ENCODE measurements at regions not wholly inside any gene's neighbourhood (a gene's known extent, or its start where the extent isn't known, plus 50 kb on each side); places are given as distances from the start of the nearest gene placed in this dataset.

DNA sequence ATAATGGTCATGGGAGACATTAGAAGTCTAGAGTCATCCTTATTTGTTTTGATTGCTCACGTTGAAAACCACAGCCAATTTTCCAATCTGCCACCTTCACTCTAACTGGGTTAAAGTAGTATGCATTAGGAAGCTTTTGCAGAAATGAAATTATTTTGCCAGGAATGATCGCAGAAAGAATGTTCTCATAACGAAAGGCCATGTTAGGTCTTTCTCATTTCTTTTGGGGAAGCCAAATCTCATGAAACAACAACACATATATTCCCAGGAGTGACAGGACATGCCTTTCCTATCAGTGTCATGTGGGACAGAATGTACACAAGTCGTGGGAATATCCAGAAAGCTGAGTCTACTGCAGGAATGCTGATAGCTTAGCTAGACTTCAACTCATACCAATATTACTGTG lies 386.3 kb downstream of the AASDHPPT start:
- peak overlapping the region; percentile 24; the same call in 1 of the 2 replicates for H2AFZ ChIP-seq (ENCODE audit: low read length)
- no peaks in the 10 kb centered on the region for H3F3A ChIP-seq (ENCODE audit: low read length, unreplicated experiment)
- POLR2A ChIA-PET (ENCODE audit: unreplicated experiment): no interaction called here
- no peaks in the 10 kb centered on the region for H3K9me3 ChIP-seq (ENCODE audit: low read length)
- CTCF ChIA-PET: no interaction called here
- H3K27ac ChIP-seq (ENCODE audit: low read length): peak overlapping the region; percentile 31
- no peaks in the 10 kb centered on the region for H3K27me3 ChIP-seq (ENCODE audit: low read length)
- H3K9me2 ChIP-seq (replicated peaks; ENCODE audit: low read length): no peaks in the 10 kb centered on the region
- no peaks in the 10 kb centered on the region for H3K36me3 ChIP-seq (ENCODE audit: low read depth, low read length)
- intact Hi-C loops (cut with micrococcal nuclease): no loop called here
- no peaks in the 10 kb centered on the region for H3K79me2 ChIP-seq (ENCODE audit: low read length)
- ATAC-seq: peak; percentile 55
- peaks cover 60% of the 10 kb centered on the region for H3K4me1 ChIP-seq (ENCODE audit: insufficient read depth, low read length)
- no peak for TF ChIP-seq EZH2 (IDR thresholded peaks at IDR 0.05; ENCODE audit: low read length, unreplicated experiment)
- TF ChIP-seq, protein P1, sequence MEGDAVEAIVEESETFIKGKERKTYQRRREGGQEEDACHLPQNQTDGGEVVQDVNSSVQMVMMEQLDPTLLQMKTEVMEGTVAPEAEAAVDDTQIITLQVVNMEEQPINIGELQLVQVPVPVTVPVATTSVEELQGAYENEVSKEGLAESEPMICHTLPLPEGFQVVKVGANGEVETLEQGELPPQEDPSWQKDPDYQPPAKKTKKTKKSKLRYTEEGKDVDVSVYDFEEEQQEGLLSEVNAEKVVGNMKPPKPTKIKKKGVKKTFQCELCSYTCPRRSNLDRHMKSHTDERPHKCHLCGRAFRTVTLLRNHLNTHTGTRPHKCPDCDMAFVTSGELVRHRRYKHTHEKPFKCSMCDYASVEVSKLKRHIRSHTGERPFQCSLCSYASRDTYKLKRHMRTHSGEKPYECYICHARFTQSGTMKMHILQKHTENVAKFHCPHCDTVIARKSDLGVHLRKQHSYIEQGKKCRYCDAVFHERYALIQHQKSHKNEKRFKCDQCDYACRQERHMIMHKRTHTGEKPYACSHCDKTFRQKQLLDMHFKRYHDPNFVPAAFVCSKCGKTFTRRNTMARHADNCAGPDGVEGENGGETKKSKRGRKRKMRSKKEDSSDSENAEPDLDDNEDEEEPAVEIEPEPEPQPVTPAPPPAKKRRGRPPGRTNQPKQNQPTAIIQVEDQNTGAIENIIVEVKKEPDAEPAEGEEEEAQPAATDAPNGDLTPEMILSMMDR (conservative IDR thresholded peaks at IDR 0.05; ENCODE audit: low read depth, low read length): no peak
- TF ChIP-seq EZH2phosphoT487 (IDR thresholded peaks at IDR 0.05; ENCODE audit: borderline replicate concordance, low read length): no peak
- H3K9ac ChIP-seq (ENCODE audit: low read length): no peak overlapping the region
- H3K4me3 ChIP-seq (ENCODE audit: low read length): no peak overlapping the region
- BruUV-seq (replicated peaks): no TSS peak
- H4K20me1 ChIP-seq (ENCODE audit: low read length): no peaks in the 10 kb centered on the region
- H3K4me2 ChIP-seq (ENCODE audit: low read length): peak overlapping the region; percentile 32; the same call in 1 of the 2 replicates
- DNase-seq: peak; percentile 66

DNA sequence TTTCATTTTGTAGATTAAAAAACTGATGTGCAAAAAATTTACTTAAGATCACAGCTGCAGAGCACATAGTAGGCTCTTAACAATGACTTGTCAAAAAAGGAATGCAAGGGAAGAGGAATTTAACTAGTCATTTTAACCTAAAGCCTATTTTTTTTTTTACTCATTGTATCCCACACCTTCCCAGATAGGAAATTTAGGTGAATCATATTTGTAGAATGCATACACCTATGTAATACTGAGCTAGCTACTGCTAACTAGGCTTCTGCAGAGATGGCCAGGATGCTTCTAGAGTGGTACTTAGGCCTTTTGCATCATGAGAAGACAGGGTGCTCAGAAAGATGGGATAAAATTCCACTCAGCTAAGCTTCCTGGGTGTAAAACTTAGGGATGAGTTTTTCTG lies 387.3 kb downstream of the AASDHPPT start:
- no peaks in the 10 kb centered on the region for H4K20me1 ChIP-seq (ENCODE audit: low read length)
- TF ChIP-seq EZH2 (IDR thresholded peaks at IDR 0.05; ENCODE audit: low read length, unreplicated experiment): no peak
- TF ChIP-seq, protein P1 (conservative IDR thresholded peaks at IDR 0.05; ENCODE audit: low read depth, low read length): no peak
- no peak for TF ChIP-seq EZH2phosphoT487 (IDR thresholded peaks at IDR 0.05; ENCODE audit: borderline replicate concordance, low read length)
- H3K9ac ChIP-seq (ENCODE audit: low read length): no peak overlapping the region
- DNase-seq (peak; percentile 76), ATAC-seq (peak; percentile 46; the same call in 1 of the 2 replicates)
- ChIA-PET CTCF (no interaction called here), POLR2A (ENCODE audit: unreplicated experiment) (interaction anchor here (0.7 kb wide), 1 partner anchor 105 kb away, joined by 3 read pairs; no protein-coding TSS in a partner anchor)
- no peaks in the 10 kb centered on the region for H3K36me3 ChIP-seq (ENCODE audit: low read depth, low read length)
- no TSS peak for BruUV-seq (replicated peaks)
- H3K4me1 ChIP-seq (ENCODE audit: insufficient read depth, low read length): peaks cover 54% of the 10 kb centered on the region
- no peaks in the 10 kb centered on the region for H3K79me2 ChIP-seq (ENCODE audit: low read length)
- H3K4me2 ChIP-seq (ENCODE audit: low read length): no peak overlapping the region
- H3K9me3 ChIP-seq (ENCODE audit: low read length): no peaks in the 10 kb centered on the region
- H3K27ac ChIP-seq (ENCODE audit: low read length): peak overlapping the region; percentile 31
- intact Hi-C loops (cut with micrococcal nuclease): no loop called here
- H3K27me3 ChIP-seq (ENCODE audit: low read length): no peaks in the 10 kb centered on the region
- no peak overlapping the region for H3K4me3 ChIP-seq (ENCODE audit: low read length)
- no peaks in the 10 kb centered on the region for H3K9me2 ChIP-seq (replicated peaks; ENCODE audit: low read length)
- no peaks in the 10 kb centered on the region for H3F3A ChIP-seq (ENCODE audit: low read length, unreplicated experiment)
- H2AFZ ChIP-seq (ENCODE audit: low read length): no peak overlapping the region

DNA sequence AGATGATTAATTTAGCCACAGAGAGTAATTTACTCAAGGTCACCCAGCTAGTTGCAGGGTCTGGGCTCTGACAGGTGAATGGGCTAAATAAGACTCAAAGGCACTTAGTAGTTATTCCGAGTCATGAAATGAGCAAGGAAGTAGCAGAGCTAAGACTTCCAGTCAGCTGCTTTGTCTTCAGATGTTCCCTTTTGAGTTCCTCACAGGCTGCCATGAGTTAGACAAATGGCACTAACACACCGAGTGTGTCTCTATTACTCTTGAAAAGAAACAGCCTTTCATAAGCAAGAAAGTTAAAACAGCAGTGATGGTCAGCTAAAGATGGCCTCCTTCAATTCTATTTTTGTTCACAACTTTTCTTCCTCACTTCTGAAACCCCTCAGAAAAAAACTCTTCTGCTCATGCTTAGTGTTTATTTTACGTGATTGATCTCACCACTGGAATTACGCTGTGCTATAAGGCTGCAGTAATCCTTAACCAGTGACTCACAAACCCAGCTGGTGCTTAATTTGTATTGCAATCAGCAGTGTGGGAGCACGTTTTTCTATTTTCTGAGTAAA lies 389.1 kb downstream of the AASDHPPT start:
- Histone ChIP-seq H3K9ac (ENCODE audit: low read length) (no peak overlapping the region; the same call in 1 of the 2 replicates), H2AFZ (ENCODE audit: low read length) (peak overlapping the region; percentile 39), H3K4me2 (ENCODE audit: low read length) (peak overlapping the region; percentile 39), H3K4me1 (ENCODE audit: insufficient read depth, low read length) (peaks cover 61% of the 10 kb centered on the region), H4K20me1 (ENCODE audit: low read length) (no peaks in the 10 kb centered on the region), H3K27me3 (ENCODE audit: low read length) (no peaks in the 10 kb centered on the region), H3K9me2 (replicated peaks; ENCODE audit: low read length) (no peaks in the 10 kb centered on the region), H3F3A (ENCODE audit: low read length, unreplicated experiment) (no peaks in the 10 kb centered on the region), H3K79me2 (ENCODE audit: low read length) (no peaks in the 10 kb centered on the region), H3K27ac (ENCODE audit: low read length) (peak overlapping the region; percentile 46), H3K4me3 (ENCODE audit: low read length) (no peak overlapping the region; the same call in 1 of the 2 replicates), H3K36me3 (ENCODE audit: low read depth, low read length) (no peaks in the 10 kb centered on the region), H3K9me3 (ENCODE audit: low read length) (no peaks in the 10 kb centered on the region)
- peak; percentile 72 for ATAC-seq
- POLR2A ChIA-PET (ENCODE audit: unreplicated experiment): no interaction called here
- BruUV-seq (replicated peaks): no TSS peak
- CTCF ChIA-PET: interaction anchor here (0.6 kb wide), 1 partner anchor 32 kb away, joined by 3 read pairs; no protein-coding TSS in a partner anchor
- intact Hi-C loops (cut with micrococcal nuclease): no loop called here
- peak; percentile 65 for DNase-seq
- TF ChIP-seq EZH2 (IDR thresholded peaks at IDR 0.05; ENCODE audit: low read length, unreplicated experiment) (no peak), EZH2phosphoT487 (IDR thresholded peaks at IDR 0.05; ENCODE audit: borderline replicate concordance, low read length) (no peak)
- TF ChIP-seq, protein P1 (conservative IDR thresholded peaks at IDR 0.05; ENCODE audit: low read depth, low read length): no peak

Data from PC-3 (cell line).